GM19455 (cell line): ENCODE measurements at regions not wholly inside any gene's neighbourhood (a gene's known extent, or its start where the extent isn't known, plus 50 kb on each side); places are given as distances from the start of the nearest gene placed in this dataset.
"Not testable (repeated sequence)": the region's sequence is repeated elsewhere in the genome, so short reads cannot be mapped to it uniquely, and the experiment has no call there.

ENCODE experiments used
- ATAC-seq: cut with Tn5 transposase; IDR thresholded peaks from one replicate; pipeline ENCODE4 v1.9.1; 2021; ENCODE audit not compliant: unreplicated experiment

GRCh38 chr4:138860357-138860756 is 155.2 kb upstream of the NOCT start:
- not testable (repeated sequence) for ATAC-seq

DNA sequence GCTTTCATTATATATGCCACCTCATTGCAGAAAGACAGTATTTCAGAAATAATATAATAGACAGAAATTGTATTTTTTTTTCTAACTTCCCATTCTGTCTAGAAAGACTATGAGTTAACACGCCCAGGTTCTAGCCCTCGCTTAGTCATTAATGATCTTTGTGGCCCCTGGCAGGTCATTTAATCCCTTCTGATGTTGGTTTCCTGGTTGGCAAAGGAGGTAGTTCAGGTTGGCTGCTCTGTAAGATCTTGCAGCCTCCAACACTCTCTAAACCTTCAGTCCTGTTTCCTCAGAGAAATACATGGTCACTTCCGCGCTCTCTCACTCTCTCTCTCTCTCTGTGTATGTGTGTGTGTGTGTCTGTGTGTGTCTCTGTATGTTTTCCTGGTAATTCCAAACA is 156.3 kb upstream of the NOCT start:
- ATAC-seq = no peak

DNA sequence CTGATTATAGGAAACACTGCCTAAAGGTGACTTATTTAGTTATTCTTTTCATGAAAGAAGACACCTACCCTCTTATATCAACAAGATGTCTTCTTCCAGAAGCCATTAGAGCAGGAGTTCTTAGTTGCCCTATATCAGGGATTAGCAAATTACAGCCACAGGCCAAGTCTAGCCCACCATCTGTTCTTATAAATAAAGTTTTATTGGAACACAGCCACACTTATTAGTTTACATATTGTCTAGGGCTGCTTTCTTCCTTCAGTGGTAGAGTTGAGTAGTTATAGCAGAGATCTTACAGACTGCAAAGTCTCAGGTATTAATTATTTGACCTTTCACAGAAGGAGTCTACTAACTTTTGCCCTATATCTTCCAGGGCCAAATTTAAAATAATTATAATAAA is 157.2 kb upstream of the NOCT start:
- ATAC-seq = no peak

DNA sequence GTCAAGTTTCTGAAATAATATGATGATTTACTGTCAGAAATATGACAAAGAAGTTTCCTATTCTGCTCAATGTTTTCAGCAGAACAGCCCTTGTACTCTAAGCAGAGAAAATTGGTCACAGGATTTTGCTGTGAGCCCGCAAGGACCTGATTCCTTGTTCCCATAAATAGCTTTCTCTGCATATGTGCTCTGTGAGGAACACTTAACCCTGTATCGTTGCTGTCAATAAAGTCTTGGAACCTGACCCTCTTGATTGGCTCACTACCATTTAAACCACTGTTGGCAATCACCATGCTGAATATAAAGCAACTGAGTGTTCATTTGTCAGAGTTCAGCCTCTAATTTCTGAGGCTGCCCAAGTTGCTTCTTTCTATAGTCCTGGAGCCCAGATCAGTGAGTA is 158.2 kb upstream of the NOCT start:
- no peak for ATAC-seq

DNA sequence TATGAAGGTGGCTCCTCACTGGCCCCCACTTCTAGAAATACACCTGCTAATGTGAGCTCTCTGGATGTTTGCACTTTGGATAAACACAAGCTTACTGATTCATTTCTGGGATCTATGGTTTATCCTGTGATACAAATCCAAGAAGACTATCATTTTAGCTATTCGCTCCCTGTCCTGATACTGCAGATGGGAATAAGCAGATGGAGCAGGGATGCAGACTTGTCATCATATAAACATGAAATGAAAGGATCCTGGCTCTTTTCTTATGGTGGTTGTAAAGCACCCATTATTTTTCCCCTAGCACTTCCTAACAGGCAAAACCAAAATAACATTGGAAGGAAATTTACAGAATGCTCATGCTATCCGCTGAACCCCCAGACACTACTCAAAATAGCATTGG is 162.9 kb upstream of the NOCT start:
- no peak for ATAC-seq

DNA sequence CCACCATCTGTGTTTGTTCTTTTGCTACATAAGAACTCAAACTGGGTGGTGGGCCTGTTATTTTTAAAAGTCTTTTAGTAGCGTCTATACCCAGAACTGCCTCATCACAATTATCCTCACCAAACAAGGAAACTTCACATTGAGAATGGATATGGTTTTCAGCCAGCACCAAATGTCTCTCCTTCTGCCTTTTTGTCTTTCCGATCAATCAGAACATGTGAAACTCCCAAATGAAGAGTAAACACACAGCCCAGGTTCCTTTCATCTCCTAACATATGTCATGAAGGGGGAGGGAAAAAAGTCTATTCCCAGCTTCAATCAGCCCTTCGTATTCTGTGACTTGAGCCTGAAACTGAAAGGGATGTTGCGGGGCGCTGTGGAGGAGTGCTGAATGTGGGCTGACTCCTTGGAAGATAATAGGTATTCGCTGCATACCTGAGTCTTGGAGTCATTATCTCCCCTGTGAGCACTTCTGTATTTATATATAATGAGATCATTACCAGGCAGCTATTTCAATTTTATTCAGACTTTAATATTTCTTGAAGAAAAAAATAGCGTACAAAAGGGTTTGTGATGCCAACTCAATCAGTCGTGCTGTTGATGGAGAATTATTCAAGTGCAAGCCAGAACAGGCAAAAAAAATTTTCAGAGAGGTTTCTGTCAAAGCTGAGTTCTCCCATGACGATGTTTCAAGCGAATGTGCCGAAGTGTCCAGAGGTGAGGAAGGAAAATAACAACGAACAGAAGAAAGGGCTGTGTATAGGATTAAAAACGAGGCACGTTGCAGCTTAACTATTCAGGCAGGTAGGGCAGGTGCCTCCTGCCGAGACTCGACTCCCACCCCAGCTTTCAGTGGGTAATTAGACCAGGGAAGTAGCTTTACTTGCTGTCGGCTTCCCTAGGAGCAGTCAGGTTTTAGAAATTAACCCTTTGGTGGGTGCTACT is 163.9 kb upstream of the NOCT start:
- ATAC-seq = no peak

DNA sequence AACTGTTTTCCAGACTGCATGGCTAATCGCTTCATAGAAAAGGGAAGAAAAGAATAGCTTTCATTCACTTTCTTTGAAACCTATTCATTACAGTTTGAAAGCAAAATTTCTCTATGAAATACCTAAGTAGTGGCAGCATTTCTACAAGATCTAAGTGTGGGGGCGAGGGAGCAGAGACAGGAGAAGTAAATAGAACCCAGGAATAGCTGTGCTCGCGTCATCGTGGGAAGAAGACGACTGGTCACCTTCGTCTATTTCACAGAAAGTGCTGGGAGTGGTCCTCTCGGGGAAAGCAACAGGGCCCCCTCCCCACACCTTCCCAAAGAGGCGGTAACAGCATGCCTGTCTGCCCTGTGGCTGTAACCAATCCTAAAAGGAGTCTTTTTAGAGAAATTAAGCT is 169.9 kb upstream of the NOCT start:
- ATAC-seq = no peak

GRCh38 chr4:138845054-138845453 is 170.5 kb upstream of the NOCT start:
- no peak for ATAC-seq

DNA sequence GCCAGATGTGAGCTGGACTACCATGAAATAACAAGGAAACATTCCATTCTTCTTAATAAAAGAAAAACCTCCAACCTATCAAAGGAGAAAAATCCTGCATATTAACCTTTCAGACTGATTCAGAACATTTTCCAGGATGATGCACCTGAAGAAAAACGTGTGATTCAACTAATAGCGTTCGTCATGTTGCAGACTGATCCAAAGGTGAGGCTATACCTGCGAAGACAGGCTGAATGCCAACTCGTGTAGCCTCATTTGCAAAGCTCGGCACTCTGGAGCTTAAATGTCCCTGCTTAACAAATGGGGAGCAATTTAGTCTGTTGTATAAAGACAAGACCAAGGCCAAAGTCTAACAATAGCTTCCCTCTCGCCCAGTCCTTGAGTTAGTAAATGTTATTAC is 172.0 kb upstream of the NOCT start:
- ATAC-seq = no peak

DNA sequence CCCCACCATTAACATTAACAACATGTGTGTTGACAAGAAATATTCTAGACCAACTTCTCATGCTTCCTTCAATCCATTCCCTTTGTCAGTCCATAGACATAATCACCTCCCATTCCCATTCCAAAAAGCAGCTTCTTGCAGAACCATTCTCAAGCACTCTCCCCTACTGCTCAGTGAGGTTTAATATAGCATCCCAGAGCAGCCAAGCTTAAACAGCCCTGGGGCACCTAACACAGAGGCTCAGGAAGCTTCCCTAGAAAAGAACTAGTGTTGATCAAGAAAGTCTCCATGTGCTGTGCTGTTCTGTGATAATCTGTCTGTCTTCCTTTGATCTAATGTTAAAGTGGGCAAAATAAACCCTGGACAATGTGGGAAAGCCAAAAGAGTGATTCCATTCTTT is 174.2 kb upstream of the NOCT start:
- ATAC-seq = no peak

- no peak for ATAC-seq
These were observed 177.3 kb upstream of the NOCT start for GRCh38 chr4:138838251-138838650.

- no peak for ATAC-seq
These were observed 179.6 kb upstream of the NOCT start for GRCh38 chr4:138835832-138836533.

DNA sequence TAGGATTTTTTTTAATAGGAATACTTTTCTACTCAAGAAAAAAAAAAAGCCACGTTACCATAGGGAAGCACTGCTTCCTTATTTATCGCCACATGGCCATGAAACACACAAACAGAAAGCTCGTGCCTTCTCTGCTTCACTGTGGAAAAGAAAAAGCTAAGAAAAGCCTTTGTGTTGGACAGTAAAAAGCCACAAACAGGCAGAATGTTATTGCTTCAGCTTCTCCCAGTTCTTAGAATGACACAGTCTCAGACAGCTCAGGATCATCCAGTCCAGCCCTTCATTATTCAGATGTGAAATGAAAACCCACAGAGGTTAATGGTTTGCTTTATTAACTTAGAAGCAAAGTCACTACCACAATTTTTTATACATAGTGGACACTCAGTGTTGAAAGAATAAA is 181.6 kb upstream of the NOCT start:
- no peak for ATAC-seq

GRCh38 chr4:138832563-138832962 is 183.0 kb upstream of the NOCT start:
- no peak for ATAC-seq

- no peak for ATAC-seq
These were observed 183.6 kb upstream of the NOCT start for GRCh38 chr4:138831948-138832347.

- ATAC-seq = no peak
These were observed 186.7 kb upstream of the NOCT start for GRCh38 chr4:138828926-138829325.

- no peak for ATAC-seq
These were observed 188.8 kb upstream of the NOCT start for GRCh38 chr4:138826754-138827153.

- no peak for ATAC-seq
These were observed 189.3 kb upstream of the NOCT start for GRCh38 chr4:138826322-138826721.

GRCh38 chr4:138821331-138821730 is 194.2 kb upstream of the NOCT start:
- no peak for ATAC-seq

DNA sequence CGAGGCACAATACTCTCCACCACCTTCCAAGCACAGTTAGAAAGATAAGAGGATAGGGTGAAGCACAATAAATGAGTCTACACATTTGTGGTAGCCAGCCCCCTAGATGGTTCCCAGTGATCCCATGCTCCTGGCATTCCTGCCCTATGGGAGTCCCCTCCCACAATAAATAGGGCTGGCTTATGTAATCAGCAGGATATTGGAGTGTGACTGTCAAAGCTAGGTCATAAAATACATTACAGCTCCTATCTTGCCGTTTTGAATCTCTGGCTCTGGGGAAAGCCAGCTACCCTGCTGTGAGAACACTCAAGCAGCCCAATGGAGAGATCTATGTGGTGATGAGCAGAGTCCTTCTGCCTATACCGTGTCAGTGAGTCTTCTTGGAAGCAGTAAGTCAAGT is 198.7 kb upstream of the NOCT start:
- ATAC-seq = no peak

GRCh38 chr4:138815811-138816210 is 199.8 kb upstream of the NOCT start:
- no peak for ATAC-seq

DNA sequence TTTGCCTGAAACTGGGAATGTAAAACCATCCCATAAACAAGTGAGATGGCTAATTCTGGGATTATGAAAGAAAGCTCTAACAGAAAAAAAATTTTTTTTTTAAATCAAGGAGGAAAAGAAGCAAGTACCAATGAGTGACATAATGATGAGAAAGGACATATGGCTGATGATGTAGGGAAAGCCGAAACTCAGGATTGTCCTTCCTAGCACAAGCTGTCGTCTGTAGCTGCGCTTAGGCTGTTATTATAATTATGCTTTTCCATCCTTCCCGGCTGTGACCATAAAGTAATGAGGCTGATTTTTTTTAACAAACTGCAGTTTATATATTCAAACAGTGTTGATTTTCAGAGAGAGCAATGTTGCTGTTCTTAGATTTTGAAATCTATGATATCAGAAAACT is 209.8 kb upstream of the NOCT start:
- no peak for ATAC-seq
